Inflammatory macrophage treated with lipopolysaccharide for 1 hour (primary cell): ENCODE measurements at regions not wholly inside any gene's neighbourhood (a gene's known extent, or its start where the extent isn't known, plus 50 kb on each side); places are given as distances from the start of the nearest gene placed in this dataset.
"Not testable (repeated sequence)": the region's sequence is repeated elsewhere in the genome, so short reads cannot be mapped to it uniquely, and the experiment has no call there.

Source experiments
- DNase-seq, 2 donors: peaks; one replicate each; pipeline ENCODE4 v3.0.0-alpha.2; 2020 to 2022

GRCh38 chr7:42720991-42721796 is 190.7 kb downstream of the C7orf25 start:
- no peak for DNase-seq

GRCh38 chr7:42720012-42720411 is 191.9 kb downstream of the C7orf25 start:
- no peak for DNase-seq

GRCh38 chr7:42718466-42718865 is 193.4 kb downstream of the C7orf25 start:
- DNase-seq: not testable (repeated sequence)

- DNase-seq: no peak
Observed at GRCh38 chr7:42714356-42714755, 197.5 kb downstream of the C7orf25 start.

GRCh38 chr7:42709284-42709683 is 202.6 kb downstream of the C7orf25 start:
- no peak for DNase-seq

GRCh38 chr7:42704710-42705109 is 207.2 kb downstream of the C7orf25 start:
- no peak for DNase-seq

GRCh38 chr7:42702647-42703046 is 209.2 kb downstream of the C7orf25 start:
- no peak for DNase-seq

GRCh38 chr7:42700406-42701327 is 211.2 kb downstream of the C7orf25 start:
- DNase-seq: no peak

- DNase-seq: no peak
Observed at GRCh38 chr7:42699380-42700178, 212.3 kb downstream of the C7orf25 start.

GRCh38 chr7:42698600-42699374 is 213.1 kb downstream of the C7orf25 start:
- DNase-seq: no peak

- no peak for DNase-seq
Observed at GRCh38 chr7:42694894-42695507, 216.9 kb downstream of the C7orf25 start.

GRCh38 chr7:42693722-42694121 is 218.1 kb downstream of the C7orf25 start:
- no peak for DNase-seq

- DNase-seq: no peak
Observed at GRCh38 chr7:42692621-42693020, 219.2 kb downstream of the C7orf25 start.

GRCh38 chr7:42690794-42691639 is 220.9 kb downstream of the C7orf25 start:
- DNase-seq: no peak

GRCh38 chr7:42689626-42690025 is 222.2 kb downstream of the C7orf25 start:
- DNase-seq: no peak

GRCh38 chr7:42688056-42688371 is 223.9 kb downstream of the C7orf25 start:
- DNase-seq: no peak

GRCh38 chr7:42687211-42688055 is 224.4 kb downstream of the C7orf25 start:
- no peak for DNase-seq

GRCh38 chr7:42686594-42687156 is 225.2 kb downstream of the C7orf25 start:
- no peak for DNase-seq

GRCh38 chr7:42685911-42686310 is 226.0 kb downstream of the C7orf25 start:
- DNase-seq: no peak
